NCI-H128 (cell line): ENCODE measurements at regions not wholly inside any gene's neighbourhood (a gene's known extent, or its start where the extent isn't known, plus 50 kb on each side); places are given as distances from the start of the nearest gene placed in this dataset.

Experiments used
- DNase-seq: peaks from one replicate; lab custom pipeline; 2025; ENCODE audit not compliant: unreplicated experiment; lab: John Stamatoyannopoulos, UW

DNA sequence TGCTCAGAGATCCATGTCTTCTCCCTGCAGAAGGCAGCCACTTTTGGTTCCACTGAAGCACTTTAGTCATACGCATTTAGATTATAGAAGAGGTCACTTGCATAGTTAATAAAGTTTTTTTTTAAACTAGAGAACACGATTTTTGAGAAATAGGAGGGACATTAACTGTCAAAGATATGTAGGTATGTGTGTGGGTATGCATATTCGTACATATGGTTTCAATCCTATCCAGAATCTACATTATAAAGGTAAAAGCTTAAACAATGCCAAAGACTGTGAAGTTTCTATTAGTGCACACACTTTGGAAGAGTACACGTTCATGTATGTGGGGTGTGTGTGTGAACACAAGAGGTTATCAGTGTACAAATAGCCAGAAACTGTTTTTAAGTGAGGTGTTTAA, 103.2 kb downstream of the BTBD3 start:
- DNase-seq: no peak

DNA sequence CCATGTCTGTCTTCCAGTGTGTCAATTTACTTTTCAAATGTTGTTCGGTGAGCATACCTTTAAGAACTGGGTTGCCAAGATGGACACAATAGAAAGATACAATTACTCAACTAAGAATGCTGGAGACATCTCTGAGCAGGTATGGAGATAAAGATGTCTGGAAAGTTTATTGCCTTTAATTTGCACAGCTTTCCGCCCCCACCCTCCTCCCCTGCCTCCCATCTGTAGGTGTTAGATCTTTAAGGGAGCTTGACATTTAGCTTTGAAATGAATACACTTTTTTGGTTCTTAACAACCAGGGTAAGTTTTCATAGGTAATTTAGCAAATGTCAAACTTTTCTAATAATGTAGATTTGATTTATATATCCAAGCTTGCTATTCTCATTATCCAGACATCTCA, 104.4 kb downstream of the BTBD3 start:
- DNase-seq: no peak

DNA sequence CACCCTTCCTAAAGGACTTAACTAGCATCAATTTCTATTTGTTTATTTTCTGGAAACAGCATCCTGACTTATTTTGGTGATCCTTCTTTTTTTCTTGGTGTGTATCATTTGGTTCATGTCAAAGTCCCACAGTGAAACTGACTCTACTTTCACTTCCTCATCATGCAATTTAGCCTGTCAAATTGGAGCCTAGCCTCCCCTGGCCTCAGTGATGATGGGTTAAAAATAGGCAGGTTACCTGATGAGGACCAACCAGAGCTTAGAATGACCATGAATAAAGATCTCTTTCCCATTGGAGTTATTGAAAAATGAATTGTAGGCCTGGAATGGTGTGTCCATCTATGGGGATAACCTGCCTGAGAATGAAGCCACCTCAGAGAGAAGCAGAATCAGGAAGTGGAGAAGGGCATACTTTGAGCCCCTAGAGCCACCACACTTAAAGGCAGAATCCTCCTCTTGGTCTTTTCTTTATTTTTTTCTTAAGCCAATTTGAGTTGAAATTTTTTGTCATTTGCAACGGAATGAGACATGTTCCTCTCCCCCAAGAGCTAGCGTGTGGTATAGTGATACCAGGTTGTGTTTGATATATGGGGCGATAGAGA, 105.6 kb downstream of the BTBD3 start:
- DNase-seq: no peak

DNA sequence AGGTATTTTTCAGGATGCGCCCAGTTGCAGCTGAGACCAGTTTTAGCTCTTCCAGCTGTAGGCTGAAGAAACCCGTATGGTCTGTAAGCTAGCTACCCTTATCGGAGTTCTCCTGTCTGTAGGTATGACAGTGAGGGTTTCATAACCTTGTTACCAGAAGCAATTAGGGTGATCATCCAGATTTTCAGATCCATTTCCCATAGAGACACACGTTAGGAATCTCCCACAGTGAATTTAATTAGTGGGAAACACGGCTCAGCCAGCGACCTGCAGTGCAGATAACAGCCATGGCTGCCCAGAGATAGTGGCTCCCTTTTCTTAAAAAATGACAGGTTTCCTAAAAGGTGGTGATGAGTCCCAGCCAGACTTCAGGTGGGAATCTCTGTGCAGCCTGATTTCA, 111.1 kb downstream of the BTBD3 start:
- no peak for DNase-seq

DNA sequence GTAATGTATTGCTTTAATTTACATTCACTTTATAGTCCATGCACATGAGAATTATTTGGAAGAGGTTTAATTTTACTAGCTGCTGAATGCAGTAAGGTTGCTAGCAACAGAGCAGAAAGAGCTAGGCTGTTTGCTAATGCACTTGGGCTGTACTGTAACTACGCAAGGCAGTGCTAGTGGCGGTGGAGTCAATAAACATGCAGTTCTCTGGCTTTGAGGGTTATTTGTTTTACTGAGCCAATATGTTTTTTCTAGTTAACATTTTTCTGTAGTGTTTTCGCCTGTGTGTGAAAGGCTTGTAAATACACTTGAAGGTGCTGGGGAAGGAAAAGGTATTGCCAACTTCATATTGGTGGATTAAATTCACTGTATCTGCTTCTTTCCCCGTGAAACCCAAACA, 112.8 kb downstream of the BTBD3 start:
- DNase-seq: no peak

DNA sequence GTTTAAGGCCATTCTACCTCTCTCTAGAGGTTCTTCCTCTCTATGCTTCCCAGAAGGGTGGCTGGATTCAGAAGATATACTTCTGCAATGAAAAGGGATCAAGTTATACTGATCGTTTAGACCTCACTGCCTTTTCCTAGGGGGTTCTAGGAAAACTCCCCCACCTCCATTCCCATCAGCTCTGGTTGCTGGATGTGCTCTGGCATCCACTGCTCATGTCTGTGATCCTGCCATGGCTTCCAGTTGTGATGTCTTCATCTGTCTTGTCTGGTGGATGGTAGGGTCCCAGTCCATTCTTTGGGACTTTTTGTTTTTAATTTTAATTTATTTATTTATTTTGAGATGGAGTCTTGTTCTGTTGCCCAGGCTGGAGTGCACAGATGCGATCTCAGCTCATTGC, 118.4 kb downstream of the BTBD3 start:
- no peak for DNase-seq

DNA sequence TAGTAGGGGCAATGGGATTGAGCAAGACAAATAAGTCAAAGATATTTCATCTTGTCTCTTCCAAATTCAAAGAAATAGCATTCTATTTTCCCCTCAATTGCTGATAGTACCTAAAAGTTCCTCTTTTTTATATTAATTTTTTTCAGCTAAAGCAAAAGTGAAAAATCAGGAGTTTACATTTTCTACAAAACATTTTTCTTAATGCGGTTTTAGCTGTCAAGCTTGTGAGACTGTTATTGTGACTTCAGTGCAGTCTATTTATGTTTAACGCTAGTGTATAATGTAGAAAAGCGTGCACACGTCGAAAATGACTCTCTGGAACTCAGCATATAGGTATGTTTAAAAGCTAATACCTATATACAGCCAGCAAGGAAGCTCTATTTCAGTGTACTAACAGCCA, 119.8 kb downstream of the BTBD3 start:
- no peak for DNase-seq

DNA sequence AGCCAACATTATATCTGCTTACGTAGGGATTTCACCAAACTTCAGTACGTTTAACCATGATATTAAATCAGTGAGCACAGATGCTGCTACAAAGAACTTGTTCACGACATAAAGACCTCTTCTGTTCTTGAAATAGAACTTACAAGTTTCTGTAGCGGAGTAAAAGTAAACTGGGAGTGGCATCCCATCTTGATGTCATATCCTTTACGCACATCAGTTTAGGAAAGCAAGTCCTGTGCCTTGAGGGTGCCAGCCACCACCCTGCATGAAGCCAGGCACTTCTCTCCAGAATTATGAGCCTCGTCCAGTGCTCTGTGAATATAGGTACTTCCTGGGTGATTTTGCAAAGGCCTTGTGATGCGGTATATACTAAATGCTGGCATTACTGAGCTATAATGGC, 122.6 kb downstream of the BTBD3 start:
- DNase-seq: no peak

DNA sequence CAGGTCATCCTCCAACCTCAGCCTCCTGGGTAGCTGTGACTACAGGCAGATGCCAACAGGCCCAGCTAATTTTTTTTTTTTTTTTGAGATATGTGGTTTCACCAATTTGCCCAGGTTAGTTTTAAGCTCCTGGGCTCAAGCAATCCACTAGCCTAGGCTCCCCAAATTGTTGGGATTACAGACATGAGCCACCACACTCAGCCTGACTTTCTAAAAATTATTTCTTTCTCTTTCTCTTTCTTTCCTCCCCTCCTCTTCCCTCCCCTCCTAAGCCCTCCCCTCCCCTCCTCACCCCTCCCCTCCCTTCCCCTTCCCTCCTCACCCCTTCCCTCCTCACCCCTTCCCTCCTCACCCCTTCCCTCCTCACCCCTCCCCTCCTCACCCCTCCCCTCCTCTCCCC, 127.3 kb downstream of the BTBD3 start:
- DNase-seq: no peak

DNA sequence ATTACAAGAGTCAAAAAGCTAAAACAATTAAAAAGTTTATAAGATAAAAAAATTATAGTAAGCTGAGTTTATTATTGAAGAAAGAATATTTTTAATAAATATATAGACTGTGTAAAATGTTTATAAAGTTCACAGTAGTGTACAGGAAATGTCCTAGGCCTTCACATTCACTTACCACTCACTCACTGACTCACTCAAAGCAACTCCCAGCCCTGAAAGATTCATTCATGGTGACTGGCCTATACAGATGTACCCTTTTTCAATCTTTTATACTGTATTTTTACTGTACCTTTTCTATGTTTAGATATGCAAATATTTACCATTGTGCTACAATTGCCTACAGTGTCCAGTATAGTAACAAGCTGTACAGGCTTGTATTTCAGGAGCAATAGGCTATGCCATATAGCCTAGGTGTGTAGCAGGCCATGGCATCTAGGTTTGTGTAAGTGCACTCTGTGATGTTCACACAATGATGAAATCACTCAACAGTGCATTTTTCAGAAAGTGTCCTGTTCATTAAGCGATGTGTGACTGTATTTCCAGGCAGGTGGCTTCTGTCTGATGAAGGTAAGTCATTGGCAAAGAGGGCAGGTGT, 130.2 kb downstream of the BTBD3 start:
- DNase-seq: no peak

DNA sequence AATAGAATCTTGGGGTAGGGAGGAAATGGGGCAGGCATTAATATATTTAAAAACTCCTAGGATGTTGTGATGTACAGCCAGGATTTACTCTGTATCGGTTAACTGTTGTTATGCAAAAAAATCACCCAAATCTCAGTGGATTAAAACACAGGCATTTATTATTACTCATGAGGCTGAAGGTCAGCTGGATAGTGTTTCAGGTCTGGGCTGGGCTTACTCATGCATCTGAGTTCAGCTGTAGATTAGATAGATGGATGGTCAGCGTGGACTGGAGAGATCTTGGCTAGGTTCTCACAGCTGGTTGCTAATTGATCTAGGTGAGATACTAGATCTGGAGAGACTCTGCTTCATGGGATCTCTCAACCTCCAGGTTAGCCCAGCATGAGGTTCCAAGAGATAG, 131.4 kb downstream of the BTBD3 start:
- no peak for DNase-seq

DNA sequence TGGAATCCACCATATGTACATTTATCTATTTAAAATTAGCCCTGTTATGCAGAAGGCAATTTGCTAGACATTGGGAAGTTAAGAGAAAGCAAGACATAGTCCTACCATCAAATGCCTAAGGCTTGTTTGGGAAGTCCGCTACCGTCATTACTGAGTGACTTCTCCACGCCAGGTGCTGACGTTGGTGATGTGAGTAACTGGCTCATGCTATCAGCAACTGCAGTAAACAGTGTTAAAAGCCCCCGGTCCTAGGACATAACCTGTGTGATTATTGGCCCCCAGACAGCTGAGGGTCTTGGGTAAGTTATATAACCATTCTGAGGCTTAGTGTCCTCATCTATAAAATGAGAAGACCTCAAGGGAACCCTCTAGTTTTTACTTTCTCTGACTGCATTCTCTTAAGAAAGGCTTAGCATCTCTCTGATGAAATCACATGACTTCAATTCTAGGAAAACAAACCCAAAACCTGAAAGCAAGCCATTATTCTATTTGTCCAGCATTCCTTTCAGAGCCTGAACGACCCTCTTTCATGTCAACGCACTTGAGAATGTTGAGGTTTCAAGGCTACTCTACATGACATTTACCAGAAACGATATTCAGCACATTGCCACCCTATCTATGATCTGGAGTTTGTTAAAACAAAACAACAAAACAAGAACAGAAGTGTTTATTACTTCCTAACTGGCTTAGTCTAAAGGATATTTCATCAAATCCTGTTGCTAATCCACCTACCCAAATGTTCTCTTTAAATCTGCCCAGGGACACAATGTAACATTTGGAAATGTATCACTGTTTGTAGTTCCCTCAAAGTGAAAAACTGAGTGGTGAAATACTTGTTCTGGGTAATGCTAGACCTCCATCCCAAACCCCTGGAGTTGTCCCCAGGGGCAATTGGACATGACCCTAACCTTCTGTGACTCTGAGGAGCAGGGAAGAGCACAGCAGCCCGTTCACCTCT, 133.8 kb downstream of the BTBD3 start:
- no peak for DNase-seq

DNA sequence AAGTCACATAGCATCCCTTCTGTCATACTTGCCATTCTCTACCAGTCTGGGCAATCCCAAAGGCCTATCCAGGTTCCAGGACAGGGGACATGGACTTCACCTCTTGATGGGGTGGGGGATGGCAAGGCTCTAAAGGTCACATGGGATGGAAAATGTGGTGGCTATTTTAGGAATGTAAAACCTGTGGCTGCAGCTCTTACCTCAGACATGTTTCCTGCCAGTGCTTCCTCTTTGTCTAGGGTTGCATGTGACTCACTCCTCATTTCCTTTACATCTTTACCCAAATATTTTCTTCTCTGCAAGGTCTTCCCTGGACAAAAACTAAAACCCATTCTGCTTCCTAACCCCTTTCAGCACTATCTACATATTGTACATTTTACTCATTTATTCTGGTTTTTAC, 135.7 kb downstream of the BTBD3 start:
- DNase-seq: no peak

DNA sequence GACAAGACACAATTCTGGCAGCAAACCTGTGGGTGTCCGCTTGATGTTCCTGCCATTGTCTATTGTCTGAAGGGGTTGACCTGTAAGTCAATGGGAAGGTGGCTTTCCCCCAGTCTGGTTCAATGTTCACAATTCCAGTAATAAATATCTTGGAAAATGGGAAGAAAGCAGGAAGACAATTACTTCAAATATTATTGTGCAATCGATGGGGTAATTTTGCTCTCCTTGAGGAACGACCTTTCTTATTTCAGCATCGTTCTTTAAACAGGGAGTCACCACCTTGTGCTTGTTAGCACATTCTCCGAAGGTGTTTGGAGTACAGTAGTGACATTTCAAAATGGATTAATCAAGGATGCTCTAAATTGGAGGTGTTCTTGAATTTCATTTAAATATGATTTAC, 136.9 kb downstream of the BTBD3 start:
- DNase-seq: no peak

DNA sequence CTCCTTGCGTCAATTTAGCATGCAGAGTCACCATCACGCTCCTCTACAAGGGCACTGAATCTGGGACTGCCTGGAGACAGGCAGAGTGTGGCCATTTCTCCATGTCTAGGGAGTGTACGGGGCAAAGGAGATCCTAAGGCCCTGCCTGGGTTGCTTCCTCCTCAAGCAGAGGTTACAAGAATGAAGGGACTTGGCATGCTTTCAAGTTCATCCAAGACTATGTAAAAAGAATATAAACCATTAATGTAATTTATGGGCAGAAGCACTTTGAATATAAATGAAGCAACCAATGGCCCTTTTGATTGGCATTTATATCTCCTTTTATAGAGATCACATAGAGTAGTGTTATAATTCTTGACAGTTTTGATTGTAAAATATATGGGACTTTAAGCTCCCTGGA, 137.5 kb downstream of the BTBD3 start:
- DNase-seq: no peak

DNA sequence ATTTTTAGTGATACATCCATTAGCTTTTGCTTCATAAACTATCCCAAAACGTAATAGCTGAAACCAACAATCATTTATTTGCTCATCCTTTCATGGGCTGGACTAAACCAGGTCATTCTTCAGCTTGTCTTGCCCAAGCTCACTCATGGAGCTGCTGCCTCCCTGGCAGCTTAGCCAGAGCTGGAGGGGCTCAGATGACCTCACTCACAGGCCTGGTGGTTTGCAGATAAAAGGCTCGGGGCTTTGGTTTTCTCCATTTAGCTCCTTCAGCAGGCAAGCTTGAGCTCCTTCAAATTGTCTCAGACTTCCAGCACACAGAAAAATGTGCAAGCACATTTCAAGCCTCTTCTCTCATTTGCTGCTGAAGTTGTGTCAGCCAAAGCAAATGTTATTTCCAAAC, 139.1 kb downstream of the BTBD3 start:
- no peak for DNase-seq

DNA sequence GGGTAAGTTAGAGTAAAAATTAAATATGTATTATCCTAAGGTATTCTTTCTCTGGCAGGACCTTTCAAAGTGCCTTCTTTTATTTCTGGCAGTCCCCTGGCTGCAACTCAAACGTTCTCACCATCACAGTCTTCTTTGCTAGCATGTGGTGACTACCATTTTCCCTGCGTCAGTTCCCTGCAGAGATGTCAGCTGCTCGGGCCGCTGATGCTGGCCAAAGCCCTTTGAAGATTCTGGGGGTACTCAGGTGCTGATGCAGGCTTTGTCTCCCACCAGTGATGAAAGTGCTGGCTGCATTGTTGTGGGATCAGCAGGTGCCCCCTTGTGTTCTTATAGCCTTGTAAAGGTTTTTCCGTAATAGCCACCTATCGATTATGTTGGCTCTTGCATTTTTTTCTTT, 140.1 kb downstream of the BTBD3 start:
- no peak for DNase-seq

DNA sequence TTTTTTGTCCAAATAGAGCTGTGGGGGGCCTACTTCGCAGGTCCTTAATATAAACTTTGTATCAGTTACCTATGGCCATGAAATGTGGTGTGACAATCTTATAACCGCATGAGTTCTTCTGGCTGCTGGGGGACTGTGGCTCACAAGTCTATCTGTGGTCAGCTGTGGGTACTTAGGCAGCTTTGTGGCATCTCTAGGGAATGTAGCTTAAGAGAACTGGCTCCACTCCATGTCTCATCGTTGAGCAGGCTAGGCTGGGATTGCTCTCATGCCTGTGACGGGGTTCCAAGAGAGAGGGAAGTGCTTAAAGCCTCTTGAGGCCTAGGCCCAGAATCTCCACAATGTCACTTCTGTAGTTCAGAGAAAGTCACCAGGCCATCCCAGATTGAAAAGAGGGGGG, 140.5 kb downstream of the BTBD3 start:
- no peak for DNase-seq

DNA sequence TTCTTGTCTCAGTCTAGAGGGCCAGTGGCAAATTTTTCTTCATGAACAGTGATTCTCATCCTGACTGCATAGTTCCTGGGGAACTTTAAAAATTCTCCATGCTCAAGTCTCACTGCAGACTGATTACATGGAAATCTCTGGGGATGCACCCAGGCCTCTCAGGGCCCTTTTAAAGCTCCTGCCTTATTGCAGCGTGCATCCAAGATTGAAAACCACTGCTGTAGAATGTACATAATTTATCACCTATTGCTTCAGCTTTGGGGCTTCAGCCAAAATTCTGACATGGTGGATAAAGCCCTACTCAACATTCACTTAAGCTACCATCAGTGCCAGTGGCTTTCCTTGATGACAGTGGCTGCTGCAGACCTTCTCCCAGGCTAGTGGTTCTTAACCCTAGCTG, 143.8 kb downstream of the BTBD3 start:
- DNase-seq: no peak

DNA sequence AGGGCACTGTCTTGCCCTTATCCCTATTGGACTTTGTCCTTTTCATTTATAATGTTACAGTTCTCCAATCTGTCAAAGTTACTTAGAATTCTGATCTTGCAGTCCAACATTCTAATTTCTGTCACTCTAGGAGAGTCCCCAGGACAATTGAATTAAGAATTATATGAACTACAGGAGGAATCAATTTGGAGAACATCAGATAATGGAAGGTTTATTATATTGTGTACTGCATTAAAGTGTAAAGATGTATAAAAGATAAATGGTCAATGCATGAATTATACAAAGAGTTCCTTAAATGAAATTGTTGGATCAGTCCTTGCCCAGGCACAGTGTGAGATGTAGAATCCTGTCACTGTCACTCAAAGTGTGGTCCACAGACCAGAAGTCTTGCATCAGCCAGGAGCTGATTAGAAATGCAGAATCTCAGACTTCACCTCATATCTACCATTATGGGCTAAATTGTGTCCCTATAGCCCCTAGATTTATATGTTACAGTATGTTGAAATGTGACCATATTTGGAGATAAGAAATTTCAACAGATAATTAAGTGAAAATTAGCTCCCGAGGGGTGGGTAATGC, 145.5 kb downstream of the BTBD3 start:
- DNase-seq: no peak

DNA sequence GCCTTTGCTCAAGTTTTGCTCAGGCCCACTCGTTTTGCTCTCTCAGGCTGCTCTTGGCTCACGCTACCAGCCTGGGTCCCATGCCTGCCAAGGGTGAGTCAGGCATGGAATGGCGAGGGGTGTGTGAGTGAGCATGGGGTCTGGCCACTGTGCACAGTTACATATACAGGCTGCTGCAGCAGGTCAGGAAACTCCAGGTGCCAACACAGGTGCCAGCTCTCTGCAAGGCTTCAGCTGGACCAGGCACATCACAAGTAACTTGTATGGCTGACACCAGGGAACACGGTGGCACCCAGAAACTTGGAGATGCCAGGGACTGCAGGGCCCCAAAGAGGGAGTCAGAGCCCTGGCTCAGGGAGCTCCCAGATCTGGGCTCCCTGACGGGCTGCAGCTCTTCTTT, 146.8 kb downstream of the BTBD3 start:
- DNase-seq: no peak

DNA sequence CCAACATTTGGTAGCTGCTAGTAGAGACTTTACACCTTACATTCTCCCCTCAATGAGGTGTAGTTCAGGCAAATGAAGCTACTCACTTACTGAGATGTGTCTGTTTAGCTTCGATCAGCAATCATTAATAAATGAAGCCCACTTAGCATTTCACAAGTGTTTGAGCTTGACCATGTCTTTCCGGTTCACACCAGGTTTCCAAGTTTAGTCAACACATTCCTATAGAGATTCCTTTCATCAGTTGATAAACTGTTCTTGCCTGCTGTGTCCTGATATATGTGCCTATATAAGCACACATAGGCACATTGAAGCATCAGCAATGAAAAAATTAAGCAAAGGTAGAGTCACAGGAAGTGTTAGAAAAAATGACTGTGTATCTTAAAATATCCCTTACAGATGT, 150.0 kb downstream of the BTBD3 start:
- DNase-seq: no peak
